NCI-H82 treated with DMSO at 0.1 percent for 48 hours (cell line): ENCODE measurements at regions not wholly inside any gene's neighbourhood (a gene's known extent, or its start where the extent isn't known, plus 50 kb on each side); places are given as distances from the start of the nearest gene placed in this dataset.

Experiments used
- DNase-seq: peaks from one replicate; lab custom pipeline; 2025; ENCODE audit not compliant: unreplicated experiment; lab: John Stamatoyannopoulos, UW

GRCh38 chr3:30204126-30204525, 402.3 kb upstream of the TGFBR2 start:
- no peak for DNase-seq

GRCh38 chr3:30206051-30206450, 400.4 kb upstream of the TGFBR2 start:
- no peak for DNase-seq

GRCh38 chr3:30221619-30222018, 384.8 kb upstream of the TGFBR2 start:
- no peak for DNase-seq

GRCh38 chr3:30222441-30222840, 384.0 kb upstream of the TGFBR2 start:
- no peak for DNase-seq

GRCh38 chr3:30225021-30225420, 381.4 kb upstream of the TGFBR2 start:
- DNase-seq: no peak

GRCh38 chr3:30226601-30227151, 379.7 kb upstream of the TGFBR2 start:
- no peak for DNase-seq

- no peak for DNase-seq
These were observed 378.7 kb upstream of the TGFBR2 start for GRCh38 chr3:30227571-30228301.

GRCh38 chr3:30228302-30228631, 378.1 kb upstream of the TGFBR2 start:
- no peak for DNase-seq

GRCh38 chr3:30231277-30232141, 374.9 kb upstream of the TGFBR2 start:
- no peak for DNase-seq

- no peak for DNase-seq
These were observed 374.3 kb upstream of the TGFBR2 start for GRCh38 chr3:30232142-30232541.

GRCh38 chr3:30233913-30234646, 372.3 kb upstream of the TGFBR2 start:
- DNase-seq: no peak

GRCh38 chr3:30236011-30236410, 370.4 kb upstream of the TGFBR2 start:
- no peak for DNase-seq

- no peak for DNase-seq
These were observed 364.7 kb upstream of the TGFBR2 start for GRCh38 chr3:30241721-30242120.

GRCh38 chr3:30245858-30246622, 360.4 kb upstream of the TGFBR2 start:
- no peak for DNase-seq

GRCh38 chr3:30248423-30248822, 358.0 kb upstream of the TGFBR2 start:
- no peak for DNase-seq

- DNase-seq: no peak
These were observed 353.9 kb upstream of the TGFBR2 start for GRCh38 chr3:30252474-30252873.

- no peak for DNase-seq
These were observed 352.6 kb upstream of the TGFBR2 start for GRCh38 chr3:30253832-30254231.

GRCh38 chr3:30256474-30256873, 349.9 kb upstream of the TGFBR2 start:
- no peak for DNase-seq

- DNase-seq: no peak
These were observed 347.7 kb upstream of the TGFBR2 start for GRCh38 chr3:30258426-30259392.

GRCh38 chr3:30259730-30260129, 346.7 kb upstream of the TGFBR2 start:
- no peak for DNase-seq
